Activated CD8-positive, alpha-beta T cell treated with anti-CD3 and anti-CD28 coated beads for 36 hours (primary cell): ENCODE measurements at regions not wholly inside any gene's neighbourhood (a gene's known extent, or its start where the extent isn't known, plus 50 kb on each side); places are given as distances from the start of the nearest gene placed in this dataset.

Experiments used
- ATAC-seq: fragments of 200-7000 bp; cut with Tn5 transposase; one replicate; pipeline ENCODE4 v1.10.0; 2021; ENCODE audit warnings: mild to moderate bottlenecking, moderate library complexity
- CTCF ChIA-PET: fragments of 350-600 bp; sonication (Branson Sonifier 250); formaldehyde crosslinking; loops from one replicate; lab custom pipeline; 2021; ENCODE audit warnings: antibody characterized with exemption; lab: Charles Lee
- POLR2A ChIA-PET: fragments of 350-600 bp; sonication (Branson Sonifier 250); formaldehyde crosslinking; loops from one replicate; lab custom pipeline; 2021; ENCODE audit warnings: antibody characterized with exemption; lab: Charles Lee
- DNase-seq: peaks from one replicate; pipeline ENCODE4 v3.0.0-alpha.2; 2020
- H3K27ac Mint-ChIP-seq: one replicate; pipeline ENCODE4 v1.8.0; 2021; ENCODE audit warnings: mild to moderate bottlenecking, mixed read lengths
- H3K27me3 Mint-ChIP-seq: one replicate; pipeline ENCODE4 v1.8.0; 2021; ENCODE audit warnings: mixed read lengths
- H3K36me3 Mint-ChIP-seq: one replicate; pipeline ENCODE4 v1.8.0; 2021; ENCODE audit warnings: low read depth, mixed read lengths
- H3K4me1 Mint-ChIP-seq: one replicate; pipeline ENCODE4 v1.8.0; 2021; ENCODE audit warnings: low read depth, mixed read lengths
- H3K4me3 Mint-ChIP-seq: one replicate; pipeline ENCODE4 v1.8.0; 2021; ENCODE audit warnings: mild to moderate bottlenecking, moderate library complexity, mixed read lengths
- H3K9me3 Mint-ChIP-seq: one replicate; pipeline ENCODE4 v1.8.0; 2021; ENCODE audit warnings: mixed read lengths
- intact Hi-C: fragments of 100-400 bp; cut with micrococcal nuclease; formaldehyde crosslinking; loops from one replicate; pipeline ENCODE4 v1.10.0; 2022
- TF ChIP-seq, protein P1 (sequence below): fragments of 200-600 bp; IDR thresholded peaks from one replicate; pipeline ENCODE4 v1.8.0; 2022; ENCODE audit warnings: antibody characterized with exemption, mild to moderate bottlenecking

DNA sequence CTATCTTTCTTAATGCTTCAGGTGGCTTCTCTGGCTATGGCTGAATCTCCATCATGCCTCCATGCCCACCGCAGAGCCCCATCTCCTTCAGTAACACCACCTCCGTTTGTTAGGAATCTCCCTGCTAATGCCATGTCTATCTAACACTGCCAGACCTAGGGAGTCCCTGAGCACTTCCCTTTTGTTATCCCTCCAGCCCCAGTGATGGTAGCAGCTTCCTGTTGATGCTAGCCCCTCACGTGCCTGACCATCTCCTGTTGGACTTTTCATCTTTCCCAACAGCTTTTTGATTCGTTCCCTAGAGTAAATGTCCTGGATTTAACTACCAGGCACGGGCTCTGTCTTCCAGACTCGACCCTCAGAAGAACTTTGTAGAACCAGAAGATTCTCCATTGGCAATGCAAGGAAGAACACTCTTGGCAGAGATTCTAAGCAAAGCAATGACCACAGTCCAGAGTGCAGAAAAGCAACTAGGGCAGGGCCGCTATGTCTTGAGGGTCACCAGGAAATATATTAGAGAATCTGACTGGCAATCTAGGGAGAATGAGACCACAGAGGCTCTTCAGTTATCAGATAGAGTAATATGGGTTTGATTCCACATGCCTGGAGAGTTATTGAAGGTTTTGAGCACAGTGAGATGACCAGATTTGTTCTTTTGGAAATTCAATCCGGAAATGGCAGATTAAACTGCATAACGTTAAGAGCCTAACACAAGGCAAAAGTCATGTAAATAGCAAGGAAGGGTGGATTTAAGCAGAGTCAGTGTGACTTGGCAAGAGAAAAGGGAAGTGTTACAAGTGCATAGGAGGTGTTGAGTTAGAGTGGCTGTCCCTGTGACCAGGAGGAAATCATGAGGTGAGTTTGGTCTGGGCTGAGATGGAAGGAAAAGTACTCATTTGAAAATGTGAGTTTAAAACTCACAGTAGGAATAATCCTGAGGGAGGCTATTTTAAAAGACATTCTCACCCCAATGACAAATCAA, 555.2 kb downstream of the ACTL7B start:
- no peaks in the 10 kb centered on the region for H3K36me3 Mint-ChIP-seq
- ChIA-PET POLR2A (no interaction called here), CTCF (no interaction called here)
- peaks cover 2% of the 10 kb centered on the region for H3K9me3 Mint-ChIP-seq
- H3K4me1 Mint-ChIP-seq = no peaks in the 10 kb centered on the region
- no peak overlapping the region for H3K27ac Mint-ChIP-seq
- H3K27me3 Mint-ChIP-seq = no peaks in the 10 kb centered on the region
- intact Hi-C loops = no loop called here
- TF ChIP-seq, protein P1, sequence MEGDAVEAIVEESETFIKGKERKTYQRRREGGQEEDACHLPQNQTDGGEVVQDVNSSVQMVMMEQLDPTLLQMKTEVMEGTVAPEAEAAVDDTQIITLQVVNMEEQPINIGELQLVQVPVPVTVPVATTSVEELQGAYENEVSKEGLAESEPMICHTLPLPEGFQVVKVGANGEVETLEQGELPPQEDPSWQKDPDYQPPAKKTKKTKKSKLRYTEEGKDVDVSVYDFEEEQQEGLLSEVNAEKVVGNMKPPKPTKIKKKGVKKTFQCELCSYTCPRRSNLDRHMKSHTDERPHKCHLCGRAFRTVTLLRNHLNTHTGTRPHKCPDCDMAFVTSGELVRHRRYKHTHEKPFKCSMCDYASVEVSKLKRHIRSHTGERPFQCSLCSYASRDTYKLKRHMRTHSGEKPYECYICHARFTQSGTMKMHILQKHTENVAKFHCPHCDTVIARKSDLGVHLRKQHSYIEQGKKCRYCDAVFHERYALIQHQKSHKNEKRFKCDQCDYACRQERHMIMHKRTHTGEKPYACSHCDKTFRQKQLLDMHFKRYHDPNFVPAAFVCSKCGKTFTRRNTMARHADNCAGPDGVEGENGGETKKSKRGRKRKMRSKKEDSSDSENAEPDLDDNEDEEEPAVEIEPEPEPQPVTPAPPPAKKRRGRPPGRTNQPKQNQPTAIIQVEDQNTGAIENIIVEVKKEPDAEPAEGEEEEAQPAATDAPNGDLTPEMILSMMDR = no peak
- DNase-seq (no peak), ATAC-seq (no peak)
- H3K4me3 Mint-ChIP-seq = no peak overlapping the region

DNA sequence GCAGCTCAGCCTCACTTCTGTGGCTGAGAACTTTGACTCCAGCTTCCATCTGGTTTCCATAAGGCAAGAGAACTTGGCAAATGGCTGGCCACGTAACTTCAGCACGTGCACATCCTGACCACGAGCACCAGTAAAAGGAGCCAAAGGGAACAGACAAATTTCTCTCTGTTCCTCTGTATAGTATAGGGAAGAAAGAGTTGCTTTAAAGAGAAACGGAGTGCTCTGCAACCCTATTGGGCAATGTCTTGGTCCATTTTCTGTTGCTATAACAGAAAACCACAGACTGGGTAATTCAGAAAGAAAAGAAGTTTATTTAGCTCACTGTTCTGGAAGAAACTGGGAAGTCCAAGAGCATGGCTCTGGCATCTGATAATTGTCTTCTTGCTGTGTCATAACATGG, 558.7 kb downstream of the ACTL7B start:
- TF ChIP-seq, protein P1 = no peak
- H3K9me3 Mint-ChIP-seq = no peaks in the 10 kb centered on the region
- ATAC-seq = no peak
- no peaks in the 10 kb centered on the region for H3K36me3 Mint-ChIP-seq
- H3K27me3 Mint-ChIP-seq = no peaks in the 10 kb centered on the region
- ChIA-PET CTCF (no interaction called here), POLR2A (no interaction called here)
- H3K4me1 Mint-ChIP-seq = no peaks in the 10 kb centered on the region
- H3K4me3 Mint-ChIP-seq = no peak overlapping the region
- DNase-seq = no peak
- intact Hi-C loops = no loop called here
- H3K27ac Mint-ChIP-seq = no peak overlapping the region

DNA sequence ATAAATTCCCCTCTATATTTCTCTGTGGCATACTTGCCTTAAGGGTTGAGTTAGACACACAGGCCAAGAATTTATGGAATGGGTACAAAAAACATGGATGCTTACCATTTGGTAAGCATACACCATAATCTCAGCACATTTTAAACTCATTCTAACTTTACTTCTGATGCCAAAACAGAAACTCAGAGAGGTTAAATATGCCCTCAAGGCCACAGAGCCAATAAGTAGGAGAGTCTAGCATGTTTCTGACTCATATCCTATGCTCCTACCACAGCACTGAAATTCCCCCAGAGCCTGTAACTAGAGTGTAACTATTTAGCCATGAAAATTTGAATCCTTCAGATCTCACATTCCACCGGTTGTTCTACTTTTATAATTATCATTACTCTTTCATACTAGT, 559.7 kb downstream of the ACTL7B start:
- no peaks in the 10 kb centered on the region for H3K4me1 Mint-ChIP-seq
- ChIA-PET POLR2A (no interaction called here), CTCF (no interaction called here)
- H3K36me3 Mint-ChIP-seq = no peaks in the 10 kb centered on the region
- TF ChIP-seq, protein P1 = no peak
- H3K4me3 Mint-ChIP-seq = no peak overlapping the region
- ATAC-seq (no peak), DNase-seq (no peak)
- H3K27ac Mint-ChIP-seq = no peak overlapping the region
- intact Hi-C loops = no loop called here
- no peaks in the 10 kb centered on the region for H3K9me3 Mint-ChIP-seq
- no peaks in the 10 kb centered on the region for H3K27me3 Mint-ChIP-seq

DNA sequence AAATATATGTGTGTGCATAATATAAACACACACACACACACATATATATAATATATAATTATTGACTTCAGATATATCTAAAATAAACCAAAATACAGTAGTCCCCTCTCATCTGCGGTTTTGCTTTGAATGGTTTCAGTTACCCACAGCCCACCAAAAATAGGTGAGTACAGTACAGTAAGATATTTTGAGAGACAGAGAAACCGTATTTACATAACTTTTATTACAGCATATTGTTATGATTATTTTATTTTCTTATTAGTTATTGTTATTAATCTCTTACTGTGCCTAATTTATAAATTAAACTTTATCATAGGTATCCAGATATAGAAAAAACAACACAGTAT, 564.2 kb downstream of the ACTL7B start:
- ChIA-PET CTCF (no interaction called here), POLR2A (no interaction called here)
- Mint-ChIP-seq H3K4me3 (no peak overlapping the region), H3K27me3 (no peaks in the 10 kb centered on the region), H3K4me1 (no peaks in the 10 kb centered on the region), H3K9me3 (no peaks in the 10 kb centered on the region), H3K36me3 (no peaks in the 10 kb centered on the region), H3K27ac (no peak overlapping the region)
- TF ChIP-seq, protein P1 = no peak
- no peak for DNase-seq
- no peak for ATAC-seq
- intact Hi-C loops = no loop called here

DNA sequence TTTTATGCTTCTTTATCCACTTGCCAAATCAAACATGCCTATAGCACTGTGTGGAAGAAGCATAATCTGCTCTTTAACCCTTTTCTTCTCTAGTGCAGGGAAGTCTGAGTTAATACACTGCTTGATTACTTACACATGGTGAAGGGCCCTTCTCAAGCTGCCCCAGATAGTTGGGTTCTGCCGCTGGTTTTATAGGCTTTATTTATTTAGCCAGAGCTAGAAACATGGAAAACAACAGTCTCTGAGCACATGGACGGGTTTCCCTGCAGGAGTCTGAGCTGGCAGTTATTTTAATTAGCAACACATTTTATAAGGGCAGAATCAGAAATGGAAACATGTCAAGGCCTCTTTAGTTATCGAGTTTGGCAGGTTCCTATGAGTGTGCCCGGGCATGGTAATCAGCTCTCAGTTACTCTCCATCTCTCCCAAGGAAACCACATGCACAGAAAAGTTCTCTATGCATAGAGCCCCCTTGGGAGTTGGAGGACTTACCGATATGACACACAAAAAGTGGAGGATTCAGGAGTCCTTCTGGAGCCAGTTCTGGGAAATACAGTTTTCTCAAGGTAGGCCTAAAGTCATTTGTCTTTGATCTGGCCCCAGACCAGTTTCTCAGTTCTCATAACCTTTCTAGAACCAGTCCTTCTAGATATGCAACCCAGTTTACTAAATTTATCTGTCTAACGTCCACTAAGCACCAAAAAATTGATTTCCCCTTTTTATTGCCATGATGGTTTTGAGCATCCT, 564.8 kb downstream of the ACTL7B start:
- H3K4me3 Mint-ChIP-seq = no peak overlapping the region
- ChIA-PET CTCF (no interaction called here), POLR2A (no interaction called here)
- TF ChIP-seq, protein P1 = no peak
- DNase-seq (no peak), ATAC-seq (no peak)
- no peaks in the 10 kb centered on the region for H3K36me3 Mint-ChIP-seq
- H3K9me3 Mint-ChIP-seq = no peaks in the 10 kb centered on the region
- intact Hi-C loops = no loop called here
- no peaks in the 10 kb centered on the region for H3K27me3 Mint-ChIP-seq
- no peak overlapping the region for H3K27ac Mint-ChIP-seq
- H3K4me1 Mint-ChIP-seq = no peaks in the 10 kb centered on the region
